ENCODE measurements at regions not wholly inside any gene's neighbourhood (a gene's known extent, or its start where the extent isn't known, plus 50 kb on each side); places are given as distances from the start of the nearest gene placed in this dataset.

DNA sequence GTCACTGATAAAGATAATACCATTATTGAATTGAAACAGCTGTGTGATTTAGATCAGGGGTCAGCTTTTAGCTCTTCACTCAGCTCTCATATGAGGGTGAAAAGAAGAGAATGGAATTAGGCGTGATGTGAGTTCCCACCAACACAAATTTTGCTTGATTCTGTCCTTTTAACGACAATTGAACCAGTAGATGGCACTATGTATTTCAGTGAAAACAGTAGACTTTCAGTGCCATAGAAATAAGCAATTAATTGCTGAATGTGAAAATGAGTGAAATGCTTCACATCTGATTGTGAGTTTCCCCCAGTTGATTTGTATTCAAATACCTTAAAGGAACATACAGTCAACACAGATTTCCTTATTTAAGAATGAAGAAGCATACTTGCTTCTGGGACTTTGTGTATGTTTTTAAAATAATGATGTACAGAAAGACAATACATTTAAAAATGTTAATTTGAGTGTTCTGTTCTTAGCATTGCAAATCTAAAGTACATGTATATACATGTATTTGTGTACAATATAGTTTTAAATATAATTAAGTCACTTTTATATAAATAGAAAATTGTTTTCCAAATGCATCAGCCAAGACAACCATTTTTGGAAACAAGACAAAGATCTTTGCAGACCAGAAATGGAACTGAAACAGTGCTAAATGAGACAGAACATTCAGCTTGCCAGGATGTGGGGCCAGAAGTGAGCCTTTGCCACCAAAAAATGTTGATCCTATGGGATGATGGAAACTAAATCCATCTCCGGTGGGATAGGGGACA is 178.8 kb downstream of the SNCA start:
- intact Hi-C loops (cut with DNase I): no loop called here
- 44 to 48% methylated on average over 3 of the region's 3 CpGs for WGBS, 2 donors

DNA sequence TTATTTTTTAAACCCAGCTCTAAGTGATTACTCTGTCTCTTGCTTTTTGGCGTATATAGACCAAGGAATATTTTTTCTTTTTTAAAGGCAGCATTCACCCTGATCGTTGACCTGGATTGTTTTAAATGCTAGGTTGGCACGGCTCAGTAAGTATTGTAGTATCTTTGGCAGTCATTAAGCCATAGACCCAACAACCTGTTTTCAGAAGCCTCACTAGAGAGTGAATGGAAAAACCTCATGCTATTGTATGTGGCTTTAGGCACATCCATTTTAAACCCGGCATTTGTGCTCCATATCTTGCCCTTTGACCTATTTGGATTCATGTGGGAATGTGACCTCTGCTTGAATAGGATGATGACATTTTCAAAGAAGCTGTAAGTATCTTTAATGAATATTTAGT is 183.9 kb downstream of the SNCA start:
- Histone ChIP-seq H3K9me3 (no peaks in the 10 kb centered on the region), H3K4me3 (replicated peaks in 1 of 3) (no peak overlapping the region), H3K27ac (peak overlapping the region; percentile 27 to 83 (median 58)), H3K4me1 (peaks cover 14 to 17% of the 10 kb centered on the region in 2 donors), H3K27me3 (no peaks in the 10 kb centered on the region), H3K36me3 (no peaks in the 10 kb centered on the region)
- peak; percentile 18 for DNase-seq
- intact Hi-C loops (cut with DNase I): no loop called here
- TF ChIP-seq POLR2A (IDR thresholded peaks at IDR 0.05): no peak
- TF ChIP-seq, protein P1, sequence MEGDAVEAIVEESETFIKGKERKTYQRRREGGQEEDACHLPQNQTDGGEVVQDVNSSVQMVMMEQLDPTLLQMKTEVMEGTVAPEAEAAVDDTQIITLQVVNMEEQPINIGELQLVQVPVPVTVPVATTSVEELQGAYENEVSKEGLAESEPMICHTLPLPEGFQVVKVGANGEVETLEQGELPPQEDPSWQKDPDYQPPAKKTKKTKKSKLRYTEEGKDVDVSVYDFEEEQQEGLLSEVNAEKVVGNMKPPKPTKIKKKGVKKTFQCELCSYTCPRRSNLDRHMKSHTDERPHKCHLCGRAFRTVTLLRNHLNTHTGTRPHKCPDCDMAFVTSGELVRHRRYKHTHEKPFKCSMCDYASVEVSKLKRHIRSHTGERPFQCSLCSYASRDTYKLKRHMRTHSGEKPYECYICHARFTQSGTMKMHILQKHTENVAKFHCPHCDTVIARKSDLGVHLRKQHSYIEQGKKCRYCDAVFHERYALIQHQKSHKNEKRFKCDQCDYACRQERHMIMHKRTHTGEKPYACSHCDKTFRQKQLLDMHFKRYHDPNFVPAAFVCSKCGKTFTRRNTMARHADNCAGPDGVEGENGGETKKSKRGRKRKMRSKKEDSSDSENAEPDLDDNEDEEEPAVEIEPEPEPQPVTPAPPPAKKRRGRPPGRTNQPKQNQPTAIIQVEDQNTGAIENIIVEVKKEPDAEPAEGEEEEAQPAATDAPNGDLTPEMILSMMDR (IDR thresholded peaks at IDR 0.05): no peak
- whole genome bisulfite sequencing, 2 donors: 24 to 25% methylated on average over 4 of the region's 4 CpGs

More for the DNA sequence above, 178.8 kb downstream of the SNCA start:
- no peak for TF ChIP-seq POLR2A (IDR thresholded peaks at IDR 0.05)
- TF ChIP-seq, protein P1 (IDR thresholded peaks at IDR 0.05): peak in 4 of 6 experiments; percentile 31 to 51 (median 46)
- no peak for DNase-seq
- H3K27ac ChIP-seq: no peak overlapping the region
- no peaks in the 10 kb centered on the region for H3K36me3 ChIP-seq
- peaks cover 17 to 25% of the 10 kb centered on the region in 2 donors for H3K4me1 ChIP-seq
- no peaks in the 10 kb centered on the region for H3K9me3 ChIP-seq
- H3K4me3 ChIP-seq (replicated peaks in 1 of 3): no peak overlapping the region
- H3K27me3 ChIP-seq: no peaks in the 10 kb centered on the region

DNA sequence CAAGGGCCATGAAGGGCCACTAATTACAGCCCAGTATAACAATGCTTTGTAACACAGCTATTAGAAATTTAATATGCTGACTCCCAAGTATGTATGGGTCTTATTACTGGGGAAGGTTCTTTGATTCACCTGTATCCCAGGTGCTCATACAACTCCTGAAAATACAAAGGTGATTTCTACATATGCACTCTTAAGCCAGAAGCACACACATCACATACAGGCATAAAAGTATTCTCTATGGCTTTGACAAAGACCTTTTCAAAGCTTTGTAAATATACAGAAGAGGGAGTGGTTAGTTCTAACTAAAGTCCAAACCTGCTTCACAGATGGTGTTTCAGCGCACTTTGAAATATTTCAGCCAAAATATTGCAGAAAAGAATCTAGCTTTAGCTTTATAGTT is 191.5 kb downstream of the SNCA start:
- H3K27me3 ChIP-seq: no peaks in the 10 kb centered on the region
- DNase-seq: no peak
- H3K4me3 ChIP-seq (replicated peaks in 1 of 3): no peak overlapping the region
- H3K27ac ChIP-seq: no peak overlapping the region
- 98 to 100% methylated on average over 1 of the region's 1 CpG for WGBS, 2 donors
- no peaks in the 10 kb centered on the region for H3K9me3 ChIP-seq
- H3K36me3 ChIP-seq: no peaks in the 10 kb centered on the region
- intact Hi-C loops (cut with DNase I): no loop called here
- TF ChIP-seq POLR2A (IDR thresholded peaks at IDR 0.05): no peak
- TF ChIP-seq, protein P1 (IDR thresholded peaks at IDR 0.05): no peak
- no peaks in the 10 kb centered on the region for H3K4me1 ChIP-seq

DNA sequence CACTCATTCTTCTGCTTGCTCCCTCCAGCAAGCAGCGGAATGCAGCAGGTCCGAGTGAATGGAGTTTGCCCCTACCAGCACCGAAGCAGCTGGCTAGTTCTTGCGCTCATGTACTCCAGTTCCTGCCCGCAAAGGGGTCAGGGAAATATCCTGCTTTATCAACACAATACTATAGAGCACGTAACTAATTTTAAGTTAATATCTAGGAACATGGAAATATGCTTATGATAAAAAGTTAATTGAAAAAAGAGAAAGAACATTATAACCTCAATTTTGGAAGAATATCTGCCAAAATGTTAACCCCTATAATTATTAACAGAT is 195.6 kb downstream of the SNCA start:
- intact Hi-C loops (cut with DNase I): no loop called here
- 50 to 65% methylated on average over 6 of the region's 6 CpGs for WGBS, 2 donors
- TF ChIP-seq, protein P1 (IDR thresholded peaks at IDR 0.05): no peak
- no peak for TF ChIP-seq POLR2A (IDR thresholded peaks at IDR 0.05)
- Histone ChIP-seq H3K4me1 (no peaks in the 10 kb centered on the region), H3K36me3 (no peaks in the 10 kb centered on the region), H3K9me3 (no peaks in the 10 kb centered on the region), H3K27ac (no peak overlapping the region), H3K27me3 (no peaks in the 10 kb centered on the region), H3K4me3 (replicated peaks in 1 of 3) (no peak overlapping the region)
- DNase-seq: no peak

DNA sequence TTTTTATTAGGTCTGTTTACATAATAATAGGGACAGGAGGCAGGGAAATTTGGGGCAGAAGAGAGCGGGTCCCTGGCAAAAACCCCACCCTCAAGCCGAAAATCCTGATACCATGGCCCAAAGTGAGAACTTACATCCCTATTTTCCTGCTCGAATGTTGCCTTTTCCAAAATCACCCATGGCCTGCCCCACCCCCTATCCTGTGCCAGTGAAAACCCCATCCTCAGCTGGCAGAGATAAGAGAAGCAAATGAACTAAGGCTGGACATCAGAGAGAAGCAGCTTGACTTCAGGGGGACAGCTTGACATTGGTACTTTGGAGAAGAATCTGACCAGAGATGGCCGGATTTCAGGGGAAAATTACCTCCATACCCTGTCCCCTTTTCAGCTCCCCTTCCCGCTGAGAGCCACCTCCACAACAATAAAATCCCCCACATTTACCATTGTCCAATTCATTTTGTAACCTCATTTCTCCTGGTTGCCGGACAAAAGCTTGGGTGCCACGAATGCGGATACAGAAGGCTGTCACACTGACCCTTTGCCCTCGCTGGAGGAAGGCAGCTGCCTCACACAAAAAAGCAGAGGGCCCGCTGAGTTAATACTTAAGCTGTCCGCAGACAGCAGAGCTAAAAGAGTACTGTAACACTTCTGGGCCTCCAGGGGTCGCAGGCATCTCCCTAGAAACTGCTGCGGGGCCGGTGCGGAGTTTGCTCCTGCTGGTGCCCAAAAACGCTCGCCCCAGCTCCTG is 196.2 kb downstream of the SNCA start:
- Histone ChIP-seq H3K4me3 (replicated peaks in 1 of 3) (no peak overlapping the region), H3K4me1 (no peaks in the 10 kb centered on the region), H3K9me3 (no peaks in the 10 kb centered on the region), H3K27me3 (no peaks in the 10 kb centered on the region), H3K36me3 (no peaks in the 10 kb centered on the region), H3K27ac (no peak overlapping the region)
- intact Hi-C loops (cut with DNase I): no loop called here
- TF ChIP-seq POLR2A (IDR thresholded peaks at IDR 0.05): no peak
- TF ChIP-seq, protein P1 (IDR thresholded peaks at IDR 0.05): peak in 2 of 6 experiments; percentile 30 to 45
- 53 to 56% methylated on average over 17 of the region's 17 CpGs for WGBS, 2 donors
- DNase-seq: peak; percentile 31 to 46

All from thyroid gland (tissue), 4 donors.